Kasumi-1 (cell line): ENCODE measurements at regions not wholly inside any gene's neighbourhood (a gene's known extent, or its start where the extent isn't known, plus 50 kb on each side); places are given as distances from the start of the nearest gene placed in this dataset.

Experiments used
- DNase-seq, 2 experiments: peaks; one replicate each; lab custom pipeline; 2025; lab: John Stamatoyannopoulos, UW

DNA sequence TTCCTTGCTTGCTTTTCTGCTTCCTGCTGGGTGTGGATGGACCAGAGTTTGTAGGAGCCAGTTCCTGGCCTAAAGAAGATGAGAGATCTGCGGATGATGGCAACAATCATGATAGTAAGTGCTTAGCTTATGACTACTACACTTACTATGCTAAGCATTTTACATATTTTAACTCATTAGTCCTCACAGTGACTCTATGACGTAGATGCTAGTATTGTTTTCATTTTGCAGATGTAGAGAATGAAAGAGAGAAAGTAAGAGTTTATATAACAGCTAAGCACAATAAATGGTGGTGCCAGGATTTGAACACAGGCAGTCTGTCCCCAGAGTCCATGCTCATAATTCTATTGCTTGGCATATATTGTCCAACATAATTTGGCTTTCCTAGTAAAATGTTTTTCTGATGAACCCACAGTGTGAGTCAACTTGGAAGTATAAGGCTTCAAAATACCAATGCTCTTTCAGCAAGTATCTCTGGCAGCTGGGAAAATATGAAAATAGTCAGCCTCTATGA is 363.2 kb upstream of the DDHD1 start:
- no peak for DNase-seq

- peak; percentile 48 to 64 for DNase-seq
Measured at GRCh38 chr14:53515276-53515675, 362.2 kb upstream of the DDHD1 start.

DNA sequence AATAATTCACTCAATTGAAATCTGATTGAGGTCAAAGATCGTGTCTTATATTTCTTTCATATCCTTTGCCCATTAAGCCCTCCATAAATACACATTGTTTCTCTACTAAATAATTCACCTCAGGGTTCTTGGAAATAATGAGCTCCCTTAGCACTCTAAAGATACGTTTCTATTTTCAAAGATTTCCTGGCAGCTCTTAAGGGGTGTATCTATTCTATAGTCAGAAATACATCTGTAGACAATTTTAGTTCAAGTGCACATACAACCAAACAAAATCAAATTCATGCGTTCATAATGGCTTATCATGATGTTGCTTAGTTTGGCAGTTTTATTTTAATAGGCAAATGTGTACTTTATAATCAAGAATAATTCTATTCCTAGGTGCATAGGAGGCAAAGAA is 361.1 kb upstream of the DDHD1 start:
- no peak for DNase-seq

GRCh38 chr14:53510281-53510912 is 357.3 kb upstream of the DDHD1 start:
- DNase-seq, result no peak

GRCh38 chr14:53509276-53510244 is 356.4 kb upstream of the DDHD1 start:
- no peak for DNase-seq

GRCh38 chr14:53501361-53502211 is 348.5 kb upstream of the DDHD1 start:
- DNase-seq, result no peak

GRCh38 chr14:53500191-53500590 is 347.1 kb upstream of the DDHD1 start:
- no peak for DNase-seq

GRCh38 chr14:53496668-53497067 is 343.5 kb upstream of the DDHD1 start:
- no peak for DNase-seq

DNA sequence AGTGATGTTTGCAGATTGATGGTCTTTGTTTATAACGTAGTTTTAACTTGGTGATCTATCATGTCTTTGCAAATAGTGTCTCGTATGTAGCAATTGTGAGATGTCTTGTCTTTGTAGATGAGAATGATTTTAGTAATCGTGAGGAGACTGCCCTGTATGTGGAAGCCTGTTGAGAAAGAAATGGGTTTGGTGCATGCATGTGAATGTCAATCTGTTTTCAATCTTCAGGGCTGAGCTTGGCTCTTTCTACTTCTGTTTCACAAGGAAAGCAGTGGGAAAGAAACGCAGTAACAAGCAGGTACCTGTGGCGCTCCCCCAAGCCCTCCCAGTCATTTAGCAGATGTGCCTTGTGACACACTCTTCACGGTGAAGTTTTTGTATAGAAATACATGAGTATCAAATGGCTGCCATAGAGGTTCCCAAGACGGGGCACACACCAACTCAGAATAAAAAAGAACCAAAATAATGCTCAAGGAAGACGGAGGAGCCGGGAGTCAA is 342.8 kb upstream of the DDHD1 start:
- DNase-seq, result no peak

DNA sequence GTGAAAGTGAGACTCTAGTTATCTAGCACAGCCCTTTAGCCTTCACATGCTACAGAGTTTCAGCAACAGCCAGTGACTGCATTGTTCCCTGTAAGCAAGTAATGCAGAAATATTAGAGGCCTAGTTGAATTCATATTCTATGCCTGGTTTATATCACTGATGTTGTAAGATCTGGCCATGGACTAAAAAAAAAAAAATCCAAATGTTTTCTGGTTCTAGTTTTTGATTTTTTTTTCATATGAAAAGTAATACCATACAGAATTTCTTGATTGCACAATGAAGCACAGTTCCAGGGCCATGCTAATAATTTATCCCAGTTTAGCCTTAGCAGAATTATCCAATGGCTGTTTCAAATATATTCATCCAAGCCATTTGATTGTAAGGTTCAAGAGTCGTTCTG is 341.5 kb upstream of the DDHD1 start:
- DNase-seq, result no peak

- DNase-seq, result no peak
Measured at GRCh38 chr14:53493860-53494259, 340.7 kb upstream of the DDHD1 start.

DNA sequence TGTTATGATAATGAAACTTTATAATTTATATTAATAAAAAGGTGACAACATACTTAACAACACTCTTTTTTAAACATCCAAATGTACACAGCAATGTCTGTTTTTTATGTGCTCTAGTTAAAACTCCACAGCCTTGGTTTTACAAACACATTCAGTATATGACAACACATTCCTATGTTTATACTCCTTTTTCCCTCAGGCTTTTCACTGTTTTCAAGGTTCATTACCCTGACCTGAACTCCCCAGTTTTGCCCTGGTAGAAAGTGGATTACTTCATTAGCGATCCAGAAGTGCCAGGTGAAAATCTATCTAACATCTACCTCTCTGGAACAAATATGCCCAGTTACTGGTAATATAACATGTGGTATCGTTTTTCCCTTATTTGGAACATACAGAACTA is 340.2 kb upstream of the DDHD1 start:
- DNase-seq, result no peak

GRCh38 chr14:53491884-53492277 is 338.8 kb upstream of the DDHD1 start:
- DNase-seq, result no peak

GRCh38 chr14:53491256-53491883 is 338.2 kb upstream of the DDHD1 start:
- DNase-seq, result no peak

GRCh38 chr14:53478174-53478573 is 325.1 kb upstream of the DDHD1 start:
- DNase-seq, result no peak

DNA sequence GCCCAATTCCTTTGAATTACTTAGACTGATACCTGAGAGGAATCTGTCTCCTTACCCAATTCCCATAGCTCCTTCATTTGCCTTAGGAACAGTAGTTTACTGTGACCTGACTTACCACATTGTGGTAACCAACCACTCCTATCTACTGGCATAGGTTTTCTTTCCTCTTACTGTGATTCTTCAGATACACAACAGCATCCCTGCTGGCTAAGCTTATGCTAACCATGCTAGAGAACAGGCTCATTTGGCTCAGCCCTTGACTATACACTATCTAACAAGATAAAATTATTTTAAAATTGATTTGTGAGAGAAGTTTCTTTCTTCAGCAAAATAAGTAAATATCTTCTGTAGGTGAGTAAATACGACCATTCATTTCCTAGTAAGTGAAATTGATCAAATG is 320.4 kb upstream of the DDHD1 start:
- no peak for DNase-seq

DNA sequence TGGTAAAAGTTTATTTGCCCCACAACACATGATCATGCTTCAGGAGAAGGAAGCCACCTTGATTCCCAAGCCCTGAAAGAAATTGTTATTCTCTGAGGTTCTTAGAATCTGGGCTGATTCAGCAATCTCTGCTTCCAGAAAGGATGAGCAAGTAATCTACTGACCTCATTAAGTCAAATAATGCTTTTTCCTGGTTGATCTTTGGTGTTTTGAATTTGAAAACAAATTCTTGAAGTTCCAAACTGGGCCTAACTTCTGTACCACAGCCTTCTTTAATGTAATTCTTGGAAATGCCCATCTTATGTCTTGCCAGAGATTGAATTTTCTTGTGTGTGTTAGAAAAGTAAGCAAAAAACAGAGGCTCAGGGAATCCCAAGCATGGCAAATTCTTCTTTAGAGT is 319.2 kb upstream of the DDHD1 start:
- DNase-seq, result no peak

DNA sequence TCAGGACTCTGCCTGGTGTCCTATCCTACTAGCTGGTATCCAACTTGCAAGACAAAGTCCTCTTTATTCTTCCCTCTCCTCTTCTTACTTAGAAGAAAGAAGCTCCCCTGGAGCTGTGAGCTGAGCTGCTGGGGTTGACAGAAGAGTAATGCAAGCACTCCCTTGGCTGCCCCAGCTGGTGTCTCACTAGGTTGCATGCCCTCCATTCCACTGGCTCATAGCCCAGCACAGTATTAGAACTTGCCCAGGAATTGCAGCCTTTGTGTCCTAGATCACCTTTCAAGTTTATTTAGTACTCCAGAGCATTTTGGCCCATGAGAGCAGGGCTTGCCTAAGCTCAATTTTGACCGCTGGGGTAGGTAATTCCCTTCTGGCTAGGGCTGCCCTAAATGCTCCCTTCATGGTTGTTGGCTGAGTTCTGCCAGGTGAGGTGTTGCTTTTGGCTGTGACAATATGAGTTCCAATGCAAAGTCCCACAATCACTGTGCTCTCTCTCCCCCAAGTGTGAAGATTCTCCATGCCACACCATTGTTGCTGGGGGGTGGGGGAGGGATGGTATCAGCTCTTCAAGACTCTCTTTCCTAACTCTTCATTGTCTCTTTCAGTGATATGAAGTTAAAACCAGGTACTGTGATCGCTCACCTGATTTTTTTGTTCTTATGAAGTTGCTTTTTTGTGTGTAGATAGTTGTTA is 317.4 kb upstream of the DDHD1 start:
- DNase-seq, result no peak

GRCh38 chr14:53468876-53469275 is 315.8 kb upstream of the DDHD1 start:
- DNase-seq, result no peak

DNA sequence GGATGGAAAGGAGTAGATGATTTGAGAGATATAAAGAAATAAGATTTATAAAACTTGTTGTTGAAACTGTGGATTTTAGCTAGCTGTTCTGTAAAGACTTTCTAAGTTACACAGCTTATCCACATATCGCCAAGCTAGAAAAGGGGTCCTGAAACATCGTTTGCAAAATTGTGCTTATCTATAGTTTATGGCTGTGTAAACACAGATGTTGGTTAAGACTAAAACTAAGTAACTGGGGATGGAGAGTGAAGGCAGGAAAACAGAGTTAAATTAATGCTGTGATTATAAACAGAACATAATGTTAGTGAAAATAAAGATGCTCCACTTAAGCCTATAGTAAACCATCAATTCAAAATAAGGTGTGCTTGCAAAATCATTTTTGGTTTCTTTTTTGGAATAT is 311.3 kb upstream of the DDHD1 start:
- no peak for DNase-seq
